SK-N-SH (cell line): ENCODE measurements at regions not wholly inside any gene's neighbourhood (a gene's known extent, or its start where the extent isn't known, plus 50 kb on each side); places are given as distances from the start of the nearest gene placed in this dataset.

Experiments used
- CTCF ChIA-PET: fragments of 300-600, 350-600 bp; formaldehyde crosslinking; extraction: SDS; loops from one replicate; lab custom pipeline; 2021; lab: Yijun Ruan, JAX
- POLR2A ChIA-PET: fragments of 350-600 bp; sonication (Branson Sonifier 250); formaldehyde crosslinking; extraction: SDS; loops from one replicate; lab custom pipeline; 2020; ENCODE audit warnings: antibody characterized with exemption, inconsistent platforms; lab: Yijun Ruan, JAX
- DNase-seq: peaks from one replicate; pipeline ENCODE4 v3.0.0; 2012
- H2AFZ ChIP-seq: fragments of 200-600 bp; sonication (generic); 2 replicates; pipeline ENCODE4 v1.8.1; 2016; ENCODE audit warnings: antibody characterized with exemption, mild to moderate bottlenecking, low read depth
- H3F3A ChIP-seq: fragments of 200-600 bp; sonication (generic); replicated peaks from 2 replicates; pipeline ENCODE3; 2016; ENCODE audit warnings: antibody characterized with exemption, mild to moderate bottlenecking; ENCODE audit not compliant: insufficient read depth
- H3K27ac ChIP-seq, 2 experiments: fragments of 200-500 bp in 1 of 2; fragments of 200-600 bp in 1 of 2; sonication (Bioruptor generic) in 1 of 2; sonication (generic), shearing (Covaris generic) in 1 of 2; 2 replicates each; pipeline versions ENCODE4 v1.5.1 to v1.6.1; 2014 to 2016; ENCODE audit warnings: low read depth in 2 of 2, inconsistent platforms in 1 of 2, low read length in 1 of 2, mild to moderate bottlenecking in 1 of 2, mixed read lengths in 1 of 2
- H3K27me3 ChIP-seq: fragments of 200-600 bp; sonication (generic), shearing (Covaris generic); 2 replicates; pipeline ENCODE4 v1.6.1; 2016; ENCODE audit warnings: mixed run types; ENCODE audit not compliant: insufficient read depth
- H3K36me3 ChIP-seq, 2 experiments: fragments of 200-500 bp in 1 of 2; fragments of 200-600 bp in 1 of 2; sonication (Bioruptor generic) in 1 of 2; sonication (generic) in 1 of 2; replicated peaks in 1 of 2; 2 replicates each; pipeline versions ENCODE3 to v1.5.1; 2014 to 2016; ENCODE audit warnings: low read length in 1 of 2, mild to moderate bottlenecking in 1 of 2; ENCODE audit not compliant: insufficient read depth in 2 of 2, control insufficient read depth in 1 of 2
- H3K4me1 ChIP-seq, 2 experiments: fragments of 200-500 bp in 1 of 2; fragments of 200-600 bp in 1 of 2; sonication (Bioruptor generic) in 1 of 2; sonication (generic), shearing (Covaris generic) in 1 of 2; 2 replicates each; pipeline versions ENCODE4 v1.5.1 to v1.6.1; 2014 to 2016; ENCODE audit warnings: low read depth in 1 of 2, low read length in 1 of 2, mixed run types in 1 of 2; ENCODE audit not compliant: insufficient read depth in 2 of 2, control insufficient read depth in 1 of 2
- H3K4me2 ChIP-seq: fragments of 200-600 bp; sonication (generic), shearing (Covaris generic); 2 replicates; pipeline ENCODE4 v1.6.1; 2017; ENCODE audit warnings: mixed run types
- H3K4me3 ChIP-seq, 2 experiments: fragments of 200-500 bp in 1 of 2; fragments of 200-600 bp in 1 of 2; sonication (Bioruptor generic) in 1 of 2; sonication (generic), shearing (Covaris generic) in 1 of 2; 2 replicates each; pipeline versions ENCODE4 v1.5.1 to v1.8.1; 2014 to 2016; ENCODE audit warnings: low read depth in 2 of 2, inconsistent platforms in 1 of 2, low read length in 1 of 2, mild to moderate bottlenecking in 1 of 2, mixed read lengths in 1 of 2, moderate library complexity in 1 of 2
- H3K79me2 ChIP-seq: fragments of 200-600 bp; sonication (generic); 2 replicates; pipeline ENCODE4 v1.8.1; 2017; ENCODE audit warnings: mild to moderate bottlenecking; ENCODE audit not compliant: insufficient read depth
- H3K9ac ChIP-seq: fragments of 200-600 bp; sonication (generic); 2 replicates; pipeline ENCODE4 v1.6.1; 2017; ENCODE audit warnings: mixed run types
- H3K9me2 ChIP-seq: fragments of 200-600 bp; sonication (generic); 2 replicates; pipeline ENCODE4 v1.6.1; 2017; ENCODE audit warnings: mixed run types
- H3K9me3 ChIP-seq: fragments of 200-600 bp; sonication (generic); 2 replicates; pipeline ENCODE4 v1.6.1; 2017; ENCODE audit warnings: mixed run types, mild to moderate bottlenecking, moderate library complexity
- H4K20me1 ChIP-seq: fragments of 200-600 bp; sonication (generic); 2 replicates; pipeline ENCODE4 v1.6.1; 2017; ENCODE audit warnings: mild to moderate bottlenecking, mixed run types; ENCODE audit not compliant: insufficient read depth
- CHD2 ChIP-seq: fragments of 150-350 bp; IDR thresholded peaks from 2 replicates; pipeline ENCODE4 v1.6.1; 2018; ENCODE audit warnings: low read length; ENCODE audit not compliant: partially characterized antibody
- EZH2phosphoT487 ChIP-seq: fragments of 200-600 bp; sonication (generic); IDR thresholded peaks from 2 replicates; pipeline ENCODE4 v1.6.1; 2017; ENCODE audit warnings: low read depth, mixed run types, mild to moderate bottlenecking, antibody characterized with exemption, moderate library complexity, borderline replicate concordance
- FOXM1 ChIP-seq: IDR thresholded peaks from 2 replicates; pipeline ENCODE4 v1.4.0; 2012; ENCODE audit warnings: low read depth, mild to moderate bottlenecking
- GABPA ChIP-seq: IDR thresholded peaks from 2 replicates; pipeline ENCODE4 v1.4.0; 2012; ENCODE audit warnings: low read depth, mild to moderate bottlenecking
- JUND ChIP-seq: IDR thresholded peaks from 2 replicates; pipeline ENCODE4 v1.4.0; 2012
- MEF2A ChIP-seq: IDR thresholded peaks from 2 replicates; pipeline ENCODE4 v1.4.0; 2012; ENCODE audit warnings: low read depth, borderline replicate concordance
- MXI1 ChIP-seq: IDR thresholded peaks from 2 replicates; pipeline ENCODE4 v1.6.1; 2012; ENCODE audit warnings: mild to moderate bottlenecking, low read depth, low read length, improper control_type of control experiment
- POLR2AphosphoS5 ChIP-seq: IDR thresholded peaks from 2 replicates; pipeline ENCODE4 v1.6.1; 2012; ENCODE audit warnings: low read depth, low read length
- RAD21 ChIP-seq: IDR thresholded peaks from 2 replicates; pipeline ENCODE4 v1.6.1; 2012; ENCODE audit warnings: mild to moderate bottlenecking, low read length
- RFX5 ChIP-seq: IDR thresholded peaks from 2 replicates; pipeline ENCODE4 v1.6.1; 2012; ENCODE audit warnings: mild to moderate bottlenecking, improper control_type of control experiment, low read length
- SMC3 ChIP-seq: IDR thresholded peaks from 2 replicates; pipeline ENCODE4 v1.6.1; 2012; ENCODE audit warnings: low read depth, low read length, improper control_type of control experiment
- TCF12 ChIP-seq: IDR thresholded peaks from 2 replicates; pipeline ENCODE4 v1.4.0; 2012
- TEAD4 ChIP-seq: IDR thresholded peaks from 2 replicates; pipeline ENCODE4 v1.4.0; 2012; ENCODE audit warnings: mild to moderate bottlenecking, borderline replicate concordance; ENCODE audit not compliant: insufficient read depth
- YY1 ChIP-seq: IDR thresholded peaks from 2 replicates; pipeline ENCODE4 v1.4.0; 2012; ENCODE audit warnings: low read depth, mild to moderate bottlenecking
- WGBS: methylation state at CpG from one replicate; pipeline ENCODE4 v1.1.6; 2017; ENCODE audit warnings: low lambda C conversion rate; 5-methylcytosine and 5-hydroxymethylcytosine counted together
- TF ChIP-seq, protein P1 (sequence below): fragments of 200-600 bp; sonication (generic); IDR thresholded peaks from 2 replicates; pipeline ENCODE4 v1.6.1; 2017; ENCODE audit warnings: antibody characterized with exemption, mild to moderate bottlenecking, moderate library complexity
- TF ChIP-seq, protein P2 (sequence below): fragments of 150-350 bp; IDR thresholded peaks from 2 replicates; pipeline ENCODE4 v1.6.1; 2016; ENCODE audit warnings: mild to moderate bottlenecking, low read depth, low read length
- TF ChIP-seq, protein P3 (sequence below): IDR thresholded peaks from 2 replicates; pipeline ENCODE4 v1.4.0; 2012; ENCODE audit warnings: low read depth
- TF ChIP-seq, protein P4 (sequence below): IDR thresholded peaks from 2 replicates; pipeline ENCODE4; 2012

DNA sequence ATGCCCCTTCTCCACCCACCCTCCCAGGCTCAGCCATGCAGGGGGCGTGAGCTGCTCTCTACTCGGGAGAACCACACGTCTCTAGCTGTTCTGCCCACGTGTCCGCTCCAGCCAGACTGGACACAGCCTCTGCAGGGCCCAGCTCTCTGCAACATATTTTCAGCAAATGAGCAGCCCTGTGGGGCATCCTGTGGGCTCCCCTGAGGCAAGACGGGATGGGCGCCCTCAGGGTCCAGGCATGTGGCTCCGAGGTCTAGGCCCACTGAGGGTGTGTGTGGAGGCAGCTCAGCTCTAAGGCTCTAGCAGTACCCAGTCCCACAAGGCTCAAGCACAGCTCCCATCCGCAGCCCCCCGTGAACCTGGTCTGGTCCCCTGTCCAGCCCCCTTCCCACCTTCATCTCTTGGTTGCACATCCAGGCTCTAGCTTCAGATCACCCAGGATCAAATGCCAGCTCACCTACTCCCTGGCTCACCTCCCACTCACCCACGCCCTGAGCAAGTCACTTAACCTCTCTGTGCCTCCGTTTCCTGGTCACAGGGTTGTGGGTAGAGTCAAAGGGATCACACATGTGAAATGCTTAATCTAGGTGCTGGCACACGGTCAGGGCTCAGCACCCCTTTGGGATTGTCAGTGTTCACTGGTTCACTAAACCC is 57.8 kb upstream of the TCF20 start:
- ChIA-PET CTCF (interaction anchor here (3.2 kb wide), 1 partner anchor 32 kb away, joined by 7 read pairs; no protein-coding TSS in a partner anchor), POLR2A (no interaction called here)
- H3K9me3 ChIP-seq = no peaks in the 10 kb centered on the region
- no peaks in the 10 kb centered on the region for H3K9me2 ChIP-seq
- H3K79me2 ChIP-seq = no peaks in the 10 kb centered on the region
- TF ChIP-seq RAD21 (no peak), POLR2AphosphoS5 (no peak), RFX5 (no peak), MXI1 (no peak), GABPA (no peak)
- TF ChIP-seq, protein P1, sequence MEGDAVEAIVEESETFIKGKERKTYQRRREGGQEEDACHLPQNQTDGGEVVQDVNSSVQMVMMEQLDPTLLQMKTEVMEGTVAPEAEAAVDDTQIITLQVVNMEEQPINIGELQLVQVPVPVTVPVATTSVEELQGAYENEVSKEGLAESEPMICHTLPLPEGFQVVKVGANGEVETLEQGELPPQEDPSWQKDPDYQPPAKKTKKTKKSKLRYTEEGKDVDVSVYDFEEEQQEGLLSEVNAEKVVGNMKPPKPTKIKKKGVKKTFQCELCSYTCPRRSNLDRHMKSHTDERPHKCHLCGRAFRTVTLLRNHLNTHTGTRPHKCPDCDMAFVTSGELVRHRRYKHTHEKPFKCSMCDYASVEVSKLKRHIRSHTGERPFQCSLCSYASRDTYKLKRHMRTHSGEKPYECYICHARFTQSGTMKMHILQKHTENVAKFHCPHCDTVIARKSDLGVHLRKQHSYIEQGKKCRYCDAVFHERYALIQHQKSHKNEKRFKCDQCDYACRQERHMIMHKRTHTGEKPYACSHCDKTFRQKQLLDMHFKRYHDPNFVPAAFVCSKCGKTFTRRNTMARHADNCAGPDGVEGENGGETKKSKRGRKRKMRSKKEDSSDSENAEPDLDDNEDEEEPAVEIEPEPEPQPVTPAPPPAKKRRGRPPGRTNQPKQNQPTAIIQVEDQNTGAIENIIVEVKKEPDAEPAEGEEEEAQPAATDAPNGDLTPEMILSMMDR = no peak
- TF ChIP-seq, protein P2, sequence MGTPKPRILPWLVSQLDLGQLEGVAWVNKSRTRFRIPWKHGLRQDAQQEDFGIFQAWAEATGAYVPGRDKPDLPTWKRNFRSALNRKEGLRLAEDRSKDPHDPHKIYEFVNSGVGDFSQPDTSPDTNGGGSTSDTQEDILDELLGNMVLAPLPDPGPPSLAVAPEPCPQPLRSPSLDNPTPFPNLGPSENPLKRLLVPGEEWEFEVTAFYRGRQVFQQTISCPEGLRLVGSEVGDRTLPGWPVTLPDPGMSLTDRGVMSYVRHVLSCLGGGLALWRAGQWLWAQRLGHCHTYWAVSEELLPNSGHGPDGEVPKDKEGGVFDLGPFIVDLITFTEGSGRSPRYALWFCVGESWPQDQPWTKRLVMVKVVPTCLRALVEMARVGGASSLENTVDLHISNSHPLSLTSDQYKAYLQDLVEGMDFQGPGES = no peak
- peaks cover 0 to 3% of the 10 kb centered on the region in 2 experiments; a peak in 1 of 4 replicates for H3K4me1 ChIP-seq
- no peak overlapping the region for H3K27ac ChIP-seq
- no peak overlapping the region for H3K9ac ChIP-seq
- H3K4me2 ChIP-seq = no peak overlapping the region
- no peaks in the 10 kb centered on the region for H3F3A ChIP-seq
- WGBS = 93% methylated on average over 7 of the region's 13 CpGs
- H3K36me3 ChIP-seq = no peaks in the 10 kb centered on the region
- no peak overlapping the region for H2AFZ ChIP-seq
- H3K27me3 ChIP-seq = no peaks in the 10 kb centered on the region
- H3K4me3 ChIP-seq = no peak overlapping the region
- DNase-seq = no peak
- no peaks in the 10 kb centered on the region for H4K20me1 ChIP-seq

DNA sequence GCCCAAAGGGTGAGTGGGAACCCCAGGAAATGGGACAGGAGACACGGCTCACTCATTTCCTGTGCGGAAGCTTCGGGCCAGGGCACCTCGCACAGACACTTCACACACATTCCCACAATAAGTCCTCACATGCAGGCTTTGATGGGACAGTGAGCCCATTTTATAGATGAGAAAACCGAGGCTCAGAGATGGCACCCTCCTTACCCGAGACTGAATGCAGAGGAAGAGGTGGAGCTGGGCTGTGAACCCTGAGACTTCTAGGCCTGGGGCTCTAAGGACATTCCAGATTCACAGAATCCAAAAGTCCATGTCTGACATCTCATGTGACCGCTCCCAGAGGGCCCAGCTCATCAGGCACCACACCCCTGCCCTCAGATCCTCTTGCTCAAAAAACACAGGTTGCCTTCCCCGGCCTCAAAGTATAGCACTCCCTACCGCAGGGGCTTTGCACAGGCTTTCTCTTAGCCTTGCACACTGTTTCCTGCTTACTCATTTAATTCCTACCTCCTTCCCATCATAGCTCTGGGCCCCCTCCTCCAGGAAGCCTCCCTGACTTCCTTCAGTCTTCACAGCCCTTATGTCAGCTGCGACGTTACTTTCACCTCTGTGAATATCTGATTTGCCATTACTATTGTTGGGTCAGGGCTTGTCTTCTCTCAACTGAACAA is 57.1 kb upstream of the TCF20 start:
- Histone ChIP-seq H3K9me2 (no peaks in the 10 kb centered on the region), H3K79me2 (no peaks in the 10 kb centered on the region), H3K4me1 (peaks cover 0 to 3% of the 10 kb centered on the region in 2 experiments; a peak in 1 of 4 replicates), H4K20me1 (no peaks in the 10 kb centered on the region), H3F3A (no peaks in the 10 kb centered on the region), H2AFZ (no peak overlapping the region), H3K9me3 (no peaks in the 10 kb centered on the region), H3K36me3 (no peaks in the 10 kb centered on the region), H3K27me3 (no peaks in the 10 kb centered on the region), H3K4me3 (no peak overlapping the region), H3K9ac (no peak overlapping the region), H3K4me2 (no peak overlapping the region), H3K27ac (no peak overlapping the region)
- DNase-seq = no peak
- 87% methylated on average over 10 of the region's 11 CpGs for WGBS
- POLR2A ChIA-PET = no interaction called here
- CTCF ChIA-PET = interaction anchor here (3.2 kb wide), 1 partner anchor 31 kb away, joined by 7 read pairs; no protein-coding TSS in a partner anchor
- TF ChIP-seq TCF12 (no peak), MEF2A (no peak), FOXM1 (no peak), SMC3 (no peak), TEAD4 (no peak), GABPA (no peak), EZH2phosphoT487 (no peak), YY1 (no peak), CHD2 (no peak), JUND (no peak)
- TF ChIP-seq, protein P3, sequence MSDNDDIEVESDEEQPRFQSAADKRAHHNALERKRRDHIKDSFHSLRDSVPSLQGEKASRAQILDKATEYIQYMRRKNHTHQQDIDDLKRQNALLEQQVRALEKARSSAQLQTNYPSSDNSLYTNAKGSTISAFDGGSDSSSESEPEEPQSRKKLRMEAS = no peak
- TF ChIP-seq, protein P4, sequence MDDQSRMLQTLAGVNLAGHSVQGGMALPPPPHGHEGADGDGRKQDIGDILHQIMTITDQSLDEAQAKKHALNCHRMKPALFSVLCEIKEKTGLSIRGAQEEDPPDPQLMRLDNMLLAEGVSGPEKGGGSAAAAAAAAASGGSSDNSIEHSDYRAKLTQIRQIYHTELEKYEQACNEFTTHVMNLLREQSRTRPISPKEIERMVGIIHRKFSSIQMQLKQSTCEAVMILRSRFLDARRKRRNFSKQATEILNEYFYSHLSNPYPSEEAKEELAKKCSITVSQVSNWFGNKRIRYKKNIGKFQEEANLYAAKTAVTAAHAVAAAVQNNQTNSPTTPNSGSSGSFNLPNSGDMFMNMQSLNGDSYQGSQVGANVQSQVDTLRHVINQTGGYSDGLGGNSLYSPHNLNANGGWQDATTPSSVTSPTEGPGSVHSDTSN = no peak
- TF ChIP-seq, protein P1 = no peak
- TF ChIP-seq, protein P2 = no peak
